ENCODE measurements at regions not wholly inside any gene's neighbourhood (a gene's known extent, or its start where the extent isn't known, plus 50 kb on each side); places are given as distances from the start of the nearest gene placed in this dataset.

- Mint-ChIP-seq H3K4me1 (peaks cover 2% of the 10 kb centered on the region), H3K27ac (no peak overlapping the region), H3K9me3 (peaks cover 40% of the 10 kb centered on the region), H3K4me3 (0 out of 2 replicates have a peak overlapping the region, but pooled peaks have one; percentile 8), H3K27me3 (ENCODE audit: low read depth) (no peaks in the 10 kb centered on the region), H3K36me3 (peaks cover 48% of the 10 kb centered on the region)
- TF ChIP-seq MLX (CRISPR knock-in tag; IDR thresholded peaks at IDR 0.05): no peak
- TF ChIP-seq TCF7 (CRISPR knock-in tag; IDR thresholded peaks at IDR 0.05; ENCODE audit: low read depth): no peak
- TF ChIP-seq EMX1 (CRISPR knock-in tag; IDR thresholded peaks at IDR 0.05): no peak
- no peak for TF ChIP-seq SMAD4 (CRISPR knock-in tag; IDR thresholded peaks at IDR 0.05)
- no peak for TF ChIP-seq NR2C2 (CRISPR knock-in tag; IDR thresholded peaks at IDR 0.05)
- no peak for TF ChIP-seq FOXP1 (CRISPR knock-in tag; IDR thresholded peaks at IDR 0.05; ENCODE audit: borderline replicate concordance)
- ChIA-PET POLR2A (no interaction called here), CTCF (no interaction called here)
- ATAC-seq: no peak
- DNase-seq (ENCODE audit: low spot score): no peak
Observed at GRCh38 chr19:27795369-27795768, 1417.6 kb downstream of the UQCRFS1 start.

- Mint-ChIP-seq H3K36me3 (peaks cover 44% of the 10 kb centered on the region), H3K27ac (peak overlapping the region; percentile 56; the same call in 1 of the 2 replicates), H3K4me3 (peak overlapping the region; percentile 94), H3K9me3 (peaks cover 35% of the 10 kb centered on the region), H3K27me3 (ENCODE audit: low read depth) (no peaks in the 10 kb centered on the region), H3K4me1 (peaks cover 2% of the 10 kb centered on the region)
- TF ChIP-seq GABPB1 (CRISPR knock-in tag; IDR thresholded peaks at IDR 0.05) (no peak), MLX (CRISPR knock-in tag; IDR thresholded peaks at IDR 0.05) (no peak), ARID4B (CRISPR knock-in tag; IDR thresholded peaks at IDR 0.05; ENCODE audit: borderline replicate concordance) (no peak), SP1 (CRISPR knock-in tag; conservative IDR thresholded peaks at IDR 0.05) (no peak), FOXJ3 (CRISPR knock-in tag; IDR thresholded peaks at IDR 0.05; ENCODE audit: borderline replicate concordance) (no peak), ATF2 (CRISPR knock-in tag; IDR thresholded peaks at IDR 0.05; ENCODE audit: borderline replicate concordance, low read depth) (no peak), ATF3 (CRISPR knock-in tag; conservative IDR thresholded peaks at IDR 0.05) (no peak), AR (CRISPR knock-in tag; IDR thresholded peaks at IDR 0.05) (no peak), ZNF671 (CRISPR knock-in tag; IDR thresholded peaks at IDR 0.05) (no peak), ZNF138 (CRISPR knock-in tag; conservative IDR thresholded peaks at IDR 0.05) (no peak), CDX4 (CRISPR knock-in tag; IDR thresholded peaks at IDR 0.05; ENCODE audit: borderline replicate concordance) (no peak), AFF4 (CRISPR knock-in tag; IDR thresholded peaks at IDR 0.05; ENCODE audit: borderline replicate concordance) (no peak), ZBTB21 (CRISPR knock-in tag; IDR thresholded peaks at IDR 0.05; ENCODE audit: borderline replicate concordance) (no peak)
- CTCF ChIA-PET: interaction anchor here (1.5 kb wide), 1 partner anchor 9 kb away, joined by 5 read pairs; no protein-coding TSS in a partner anchor
- POLR2A ChIA-PET: no interaction called here
- DNase-seq (ENCODE audit: low spot score) (peak; percentile 23), ATAC-seq (no peak)
Observed at GRCh38 chr19:27794494-27795042, 1418.4 kb downstream of the UQCRFS1 start.

Measured in WTC11 (cell line).